Stimulated activated CD4-positive, alpha-beta T cell treated with anti-CD3 and anti-CD28 coated beads, Interleukin-12 subunit alpha, Interleukin-12 subunit beta, amount 100 ng/mL, for 48 hours (primary cell): ENCODE measurements at regions not wholly inside any gene's neighbourhood (a gene's known extent, or its start where the extent isn't known, plus 50 kb on each side); places are given as distances from the start of the nearest gene placed in this dataset.

Source experiments
- DNase-seq, 3 donors: peaks; one replicate each; pipeline ENCODE4 v3.0.0-alpha.2; 2020; ENCODE audit warnings: low read depth in 2 of 3, low spot score in 1 of 3

DNA sequence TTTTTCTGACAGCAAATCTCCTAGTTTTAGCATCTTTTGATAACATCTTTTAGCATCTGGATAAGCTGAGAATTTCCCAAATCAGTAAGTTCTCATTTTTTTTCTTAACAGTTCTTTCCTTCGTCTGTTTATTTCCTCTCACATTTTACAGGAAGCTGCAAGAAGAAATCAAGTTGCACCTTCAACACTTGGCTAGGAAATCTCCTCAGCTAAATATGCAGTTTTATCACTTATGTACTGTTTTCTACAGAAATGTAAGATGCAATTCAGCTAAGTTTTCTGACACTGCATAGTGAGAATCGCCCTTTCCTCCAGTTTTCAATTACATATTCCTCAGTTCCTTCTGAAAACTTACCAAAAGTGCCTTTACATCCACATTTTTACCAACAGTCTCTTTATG lies 59.0 kb upstream of the MSX2 start:
- DNase-seq = no peak

DNA sequence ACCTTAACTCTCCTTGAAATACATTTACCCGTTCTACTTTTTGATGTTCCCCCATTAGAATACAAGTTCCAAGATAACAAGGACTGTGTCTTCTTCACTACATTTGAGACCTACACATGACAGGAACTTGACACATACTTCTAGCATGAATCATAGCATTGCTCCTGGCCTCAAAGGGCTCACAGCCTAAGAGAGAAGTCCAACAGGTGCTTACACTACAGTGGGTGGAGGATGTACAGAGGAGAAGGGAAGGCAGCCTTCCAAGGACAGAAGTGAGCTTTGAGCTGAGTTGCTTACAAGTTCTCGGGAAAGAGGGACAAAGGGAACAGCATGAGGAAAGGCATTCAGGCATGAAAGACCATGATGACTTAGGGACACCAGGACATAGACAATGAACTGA lies 56.9 kb upstream of the MSX2 start:
- no peak for DNase-seq

DNA sequence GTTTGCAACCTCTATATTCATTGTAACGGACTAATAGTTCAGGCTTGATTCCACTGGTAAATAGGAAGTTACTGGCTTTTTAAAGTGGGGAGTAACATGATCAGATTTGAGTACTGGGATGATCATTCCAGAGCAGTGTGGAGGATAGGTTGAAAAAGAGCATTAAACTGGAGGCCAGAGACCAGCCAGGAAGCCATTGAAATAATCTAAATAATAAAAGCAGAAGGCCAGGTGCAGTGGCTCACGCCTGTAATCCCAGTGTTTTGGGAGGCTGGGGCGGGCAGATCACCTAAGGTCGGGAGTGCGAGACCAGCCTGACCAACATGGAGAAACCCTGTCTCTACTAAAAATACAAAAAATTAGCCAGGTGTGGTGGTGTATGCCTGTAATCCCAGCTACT lies 56.0 kb upstream of the MSX2 start:
- DNase-seq = no peak
